ENCODE measurements at regions not wholly inside any gene's neighbourhood (a gene's known extent, or its start where the extent isn't known, plus 50 kb on each side); places are given as distances from the start of the nearest gene placed in this dataset.

DNA sequence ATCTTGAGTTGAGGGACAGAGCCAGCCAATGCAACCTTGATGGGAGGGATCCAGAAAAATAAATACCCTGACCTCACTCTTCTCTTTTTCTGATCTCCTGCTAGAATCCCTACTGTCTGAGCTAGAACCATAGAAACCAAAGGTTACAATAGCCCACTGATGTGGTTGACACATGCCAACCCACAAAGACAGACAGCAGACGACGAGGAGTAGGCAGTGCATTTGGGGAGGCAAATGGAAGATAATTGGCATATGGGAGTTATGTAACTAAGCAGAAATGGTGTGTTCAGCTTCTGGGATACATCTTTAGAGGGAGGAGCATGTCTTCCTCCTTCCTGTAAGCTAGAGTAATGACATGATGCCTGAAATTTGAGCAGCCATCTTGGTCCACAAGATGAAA lies 171.7 kb upstream of the FGGY start:
- TF ChIP-seq POLR2AphosphoS5 (IDR thresholded peaks at IDR 0.05; ENCODE audit: low read depth, low read length) (no peak), TAF1 (IDR thresholded peaks at IDR 0.05; ENCODE audit: borderline replicate concordance, insufficient read depth, low read length) (no peak), FOXP2 (optimal IDR thresholded peaks at IDR 0.05; ENCODE audit: borderline replicate concordance, extremely low read depth, extremely low read length, insufficient read depth) (no peak)
- TF ChIP-seq, protein P1, sequence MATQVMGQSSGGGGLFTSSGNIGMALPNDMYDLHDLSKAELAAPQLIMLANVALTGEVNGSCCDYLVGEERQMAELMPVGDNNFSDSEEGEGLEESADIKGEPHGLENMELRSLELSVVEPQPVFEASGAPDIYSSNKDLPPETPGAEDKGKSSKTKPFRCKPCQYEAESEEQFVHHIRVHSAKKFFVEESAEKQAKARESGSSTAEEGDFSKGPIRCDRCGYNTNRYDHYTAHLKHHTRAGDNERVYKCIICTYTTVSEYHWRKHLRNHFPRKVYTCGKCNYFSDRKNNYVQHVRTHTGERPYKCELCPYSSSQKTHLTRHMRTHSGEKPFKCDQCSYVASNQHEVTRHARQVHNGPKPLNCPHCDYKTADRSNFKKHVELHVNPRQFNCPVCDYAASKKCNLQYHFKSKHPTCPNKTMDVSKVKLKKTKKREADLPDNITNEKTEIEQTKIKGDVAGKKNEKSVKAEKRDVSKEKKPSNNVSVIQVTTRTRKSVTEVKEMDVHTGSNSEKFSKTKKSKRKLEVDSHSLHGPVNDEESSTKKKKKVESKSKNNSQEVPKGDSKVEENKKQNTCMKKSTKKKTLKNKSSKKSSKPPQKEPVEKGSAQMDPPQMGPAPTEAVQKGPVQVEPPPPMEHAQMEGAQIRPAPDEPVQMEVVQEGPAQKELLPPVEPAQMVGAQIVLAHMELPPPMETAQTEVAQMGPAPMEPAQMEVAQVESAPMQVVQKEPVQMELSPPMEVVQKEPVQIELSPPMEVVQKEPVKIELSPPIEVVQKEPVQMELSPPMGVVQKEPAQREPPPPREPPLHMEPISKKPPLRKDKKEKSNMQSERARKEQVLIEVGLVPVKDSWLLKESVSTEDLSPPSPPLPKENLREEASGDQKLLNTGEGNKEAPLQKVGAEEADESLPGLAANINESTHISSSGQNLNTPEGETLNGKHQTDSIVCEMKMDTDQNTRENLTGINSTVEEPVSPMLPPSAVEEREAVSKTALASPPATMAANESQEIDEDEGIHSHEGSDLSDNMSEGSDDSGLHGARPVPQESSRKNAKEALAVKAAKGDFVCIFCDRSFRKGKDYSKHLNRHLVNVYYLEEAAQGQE (IDR thresholded peaks at IDR 0.05; ENCODE audit: insufficient read depth in 1 of 2, low read depth in 2 of 2, low read length in 2 of 2) = no peak

Measured in PFSK-1 (cell line).